Stimulated activated naive CD8-positive, alpha-beta T cell treated with anti-CD3 and anti-CD28 coated beads, Interleukin-15, Interleukin-2, amounts not matched to agents 100 ng/mL and 50 ng/mL, for 24 hours (primary cell): ENCODE measurements at regions not wholly inside any gene's neighbourhood (a gene's known extent, or its start where the extent isn't known, plus 50 kb on each side); places are given as distances from the start of the nearest gene placed in this dataset.

Experiments
- H3K27ac Mint-ChIP-seq: one replicate; pipeline ENCODE4 v1.8.0; 2021; ENCODE audit warnings: mild to moderate bottlenecking, mixed read lengths
- H3K27me3 Mint-ChIP-seq: one replicate; pipeline ENCODE4 v1.8.0; 2021; ENCODE audit warnings: mixed read lengths
- H3K36me3 Mint-ChIP-seq: one replicate; pipeline ENCODE4 v1.8.0; 2021; ENCODE audit warnings: low read depth, mixed read lengths
- H3K4me1 Mint-ChIP-seq: one replicate; pipeline ENCODE4 v1.8.0; 2021; ENCODE audit warnings: low read depth, mixed read lengths
- H3K4me3 Mint-ChIP-seq: one replicate; pipeline ENCODE4 v1.8.0; 2021; ENCODE audit warnings: mild to moderate bottlenecking, mixed read lengths
- H3K9me3 Mint-ChIP-seq: one replicate; pipeline ENCODE4 v1.8.0; 2021; ENCODE audit warnings: mixed read lengths

- Mint-ChIP-seq H3K4me1 (peaks cover 4% of the 10 kb centered on the region), H3K9me3 (no peaks in the 10 kb centered on the region), H3K36me3 (no peaks in the 10 kb centered on the region), H3K4me3 (no peak overlapping the region), H3K27me3 (peaks cover 42% of the 10 kb centered on the region), H3K27ac (no peak overlapping the region)
Observed at GRCh38 chr9:90948156-90948555, 146.5 kb downstream of the SYK start.

- H3K27me3 Mint-ChIP-seq: peaks cover 39% of the 10 kb centered on the region
Observed at GRCh38 chr9:90950600-90950999, 149.0 kb downstream of the SYK start.

GRCh38 chr9:90953200-90953599, 151.6 kb downstream of the SYK start:
- no peak overlapping the region for H3K27ac Mint-ChIP-seq
- H3K36me3 Mint-ChIP-seq: no peaks in the 10 kb centered on the region
- no peak overlapping the region for H3K4me3 Mint-ChIP-seq
- no peaks in the 10 kb centered on the region for H3K9me3 Mint-ChIP-seq
- peaks cover 39% of the 10 kb centered on the region for H3K27me3 Mint-ChIP-seq
- no peaks in the 10 kb centered on the region for H3K4me1 Mint-ChIP-seq

More at GRCh38 chr9:90950600-90950999, 149.0 kb downstream of the SYK start:
- H3K9me3 Mint-ChIP-seq: no peaks in the 10 kb centered on the region
- no peak overlapping the region for H3K27ac Mint-ChIP-seq
- no peak overlapping the region for H3K4me3 Mint-ChIP-seq
- no peaks in the 10 kb centered on the region for H3K36me3 Mint-ChIP-seq
- no peaks in the 10 kb centered on the region for H3K4me1 Mint-ChIP-seq

GRCh38 chr9:90953805-90954204, 152.2 kb downstream of the SYK start:
- Mint-ChIP-seq H3K4me1 (no peaks in the 10 kb centered on the region), H3K9me3 (no peaks in the 10 kb centered on the region), H3K27ac (no peak overlapping the region), H3K27me3 (peaks cover 35% of the 10 kb centered on the region), H3K4me3 (no peak overlapping the region), H3K36me3 (no peaks in the 10 kb centered on the region)

- no peak overlapping the region for H3K4me3 Mint-ChIP-seq
- H3K9me3 Mint-ChIP-seq: no peaks in the 10 kb centered on the region
- no peaks in the 10 kb centered on the region for H3K4me1 Mint-ChIP-seq
- H3K27ac Mint-ChIP-seq: no peak overlapping the region
- H3K36me3 Mint-ChIP-seq: no peaks in the 10 kb centered on the region
- H3K27me3 Mint-ChIP-seq: peaks cover 36% of the 10 kb centered on the region
Observed at GRCh38 chr9:90956026-90956810, 154.6 kb downstream of the SYK start.

GRCh38 chr9:90958328-90958727, 156.7 kb downstream of the SYK start:
- H3K27ac Mint-ChIP-seq: no peak overlapping the region
- H3K27me3 Mint-ChIP-seq: peaks cover 43% of the 10 kb centered on the region
- peaks cover 7% of the 10 kb centered on the region for H3K9me3 Mint-ChIP-seq
- H3K4me3 Mint-ChIP-seq: no peak overlapping the region
- H3K4me1 Mint-ChIP-seq: no peaks in the 10 kb centered on the region
- H3K36me3 Mint-ChIP-seq: no peaks in the 10 kb centered on the region

- H3K4me1 Mint-ChIP-seq: peaks cover 19% of the 10 kb centered on the region
- H3K4me3 Mint-ChIP-seq: no peak overlapping the region
- no peak overlapping the region for H3K27ac Mint-ChIP-seq
- peaks cover 9% of the 10 kb centered on the region for H3K9me3 Mint-ChIP-seq
- peaks cover 48% of the 10 kb centered on the region for H3K27me3 Mint-ChIP-seq
- no peaks in the 10 kb centered on the region for H3K36me3 Mint-ChIP-seq
Observed at GRCh38 chr9:90960941-90961340, 159.3 kb downstream of the SYK start.

GRCh38 chr9:90961375-90961774, 159.8 kb downstream of the SYK start:
- H3K9me3 Mint-ChIP-seq: peaks cover 9% of the 10 kb centered on the region
- H3K4me3 Mint-ChIP-seq: no peak overlapping the region
- H3K36me3 Mint-ChIP-seq: no peaks in the 10 kb centered on the region
- H3K27ac Mint-ChIP-seq: no peak overlapping the region
- H3K4me1 Mint-ChIP-seq: peaks cover 24% of the 10 kb centered on the region
- peaks cover 43% of the 10 kb centered on the region for H3K27me3 Mint-ChIP-seq

GRCh38 chr9:90964101-90965020, 162.7 kb downstream of the SYK start:
- Mint-ChIP-seq H3K4me1 (peaks cover 40% of the 10 kb centered on the region), H3K9me3 (peaks cover 9% of the 10 kb centered on the region), H3K27me3 (peaks cover 33% of the 10 kb centered on the region), H3K4me3 (peak overlapping the region; percentile 1), H3K36me3 (no peaks in the 10 kb centered on the region), H3K27ac (no peak overlapping the region)

- no peak overlapping the region for H3K27ac Mint-ChIP-seq
- H3K27me3 Mint-ChIP-seq: peaks cover 29% of the 10 kb centered on the region
- peaks cover 40% of the 10 kb centered on the region for H3K4me1 Mint-ChIP-seq
- peaks cover 9% of the 10 kb centered on the region for H3K9me3 Mint-ChIP-seq
- H3K36me3 Mint-ChIP-seq: no peaks in the 10 kb centered on the region
- no peak overlapping the region for H3K4me3 Mint-ChIP-seq
Observed at GRCh38 chr9:90965226-90966030, 163.8 kb downstream of the SYK start.

- Mint-ChIP-seq H3K4me1 (peaks cover 40% of the 10 kb centered on the region), H3K27me3 (peaks cover 29% of the 10 kb centered on the region), H3K36me3 (no peaks in the 10 kb centered on the region), H3K27ac (peak overlapping the region; percentile 62), H3K9me3 (peaks cover 9% of the 10 kb centered on the region), H3K4me3 (no peak overlapping the region)
Observed at GRCh38 chr9:90966031-90966290, 164.3 kb downstream of the SYK start.

- Mint-ChIP-seq H3K27me3 (peaks cover 29% of the 10 kb centered on the region), H3K4me3 (peak overlapping the region; percentile 2), H3K27ac (peak overlapping the region; percentile 62), H3K36me3 (no peaks in the 10 kb centered on the region), H3K4me1 (peaks cover 40% of the 10 kb centered on the region), H3K9me3 (peaks cover 9% of the 10 kb centered on the region)
Observed at GRCh38 chr9:90966480-90967144, 165.0 kb downstream of the SYK start.

GRCh38 chr9:90967145-90967538, 165.5 kb downstream of the SYK start:
- H3K4me1 Mint-ChIP-seq: peaks cover 40% of the 10 kb centered on the region
- H3K36me3 Mint-ChIP-seq: no peaks in the 10 kb centered on the region
- no peak overlapping the region for H3K4me3 Mint-ChIP-seq
- peaks cover 9% of the 10 kb centered on the region for H3K9me3 Mint-ChIP-seq
- peaks cover 25% of the 10 kb centered on the region for H3K27me3 Mint-ChIP-seq
- H3K27ac Mint-ChIP-seq: peak overlapping the region; percentile 62

- H3K9me3 Mint-ChIP-seq: no peaks in the 10 kb centered on the region
- H3K36me3 Mint-ChIP-seq: no peaks in the 10 kb centered on the region
- peaks cover 36% of the 10 kb centered on the region for H3K4me1 Mint-ChIP-seq
- no peak overlapping the region for H3K4me3 Mint-ChIP-seq
- H3K27me3 Mint-ChIP-seq: peaks cover 13% of the 10 kb centered on the region
- H3K27ac Mint-ChIP-seq: no peak overlapping the region
Observed at GRCh38 chr9:90969021-90969675, 167.5 kb downstream of the SYK start.
